ENCODE measurements at regions not wholly inside any gene's neighbourhood (a gene's known extent, or its start where the extent isn't known, plus 50 kb on each side); places are given as distances from the start of the nearest gene placed in this dataset.
"Not testable (repeated sequence)": the region's sequence is repeated elsewhere in the genome, so short reads cannot be mapped to it uniquely, and the experiment has no call there.

GRCh38 chr10:130968511-130968910, 343.0 kb downstream of the TCERG1L start:
- no peak for DNase-seq (ENCODE audit: low read depth)

- no peak for DNase-seq (ENCODE audit: low read depth)
These were observed 342.6 kb downstream of the TCERG1L start for GRCh38 chr10:130968964-130969363.

- no peak for DNase-seq (ENCODE audit: low read depth)
These were observed 341.8 kb downstream of the TCERG1L start for GRCh38 chr10:130969700-130970099.

GRCh38 chr10:130970341-130971122, 341.0 kb downstream of the TCERG1L start:
- DNase-seq (ENCODE audit: low read depth), result no peak

- no peak for DNase-seq (ENCODE audit: low read depth)
These were observed 340.4 kb downstream of the TCERG1L start for GRCh38 chr10:130971123-130971435.

GRCh38 chr10:130973127-130973839, 338.2 kb downstream of the TCERG1L start:
- no peak for DNase-seq (ENCODE audit: low read depth)

GRCh38 chr10:130974166-130974565, 337.4 kb downstream of the TCERG1L start:
- no peak for DNase-seq (ENCODE audit: low read depth)

GRCh38 chr10:130975351-130975750, 336.2 kb downstream of the TCERG1L start:
- DNase-seq (ENCODE audit: low read depth), result not testable (repeated sequence)

GRCh38 chr10:130982802-130983201, 328.7 kb downstream of the TCERG1L start:
- no peak for DNase-seq (ENCODE audit: low read depth)

GRCh38 chr10:130983749-130984148, 327.8 kb downstream of the TCERG1L start:
- no peak for DNase-seq (ENCODE audit: low read depth)

- no peak for DNase-seq (ENCODE audit: low read depth)
These were observed 326.8 kb downstream of the TCERG1L start for GRCh38 chr10:130984686-130985085.

GRCh38 chr10:130985158-130985753, 326.3 kb downstream of the TCERG1L start:
- no peak for DNase-seq (ENCODE audit: low read depth)

- DNase-seq (ENCODE audit: low read depth), result no peak
These were observed 324.7 kb downstream of the TCERG1L start for GRCh38 chr10:130986846-130987245.

GRCh38 chr10:130987401-130987800, 324.1 kb downstream of the TCERG1L start:
- DNase-seq (ENCODE audit: low read depth), result no peak

- no peak for DNase-seq (ENCODE audit: low read depth)
These were observed 321.8 kb downstream of the TCERG1L start for GRCh38 chr10:130989670-130990232.

- no peak for DNase-seq (ENCODE audit: low read depth)
These were observed 321.0 kb downstream of the TCERG1L start for GRCh38 chr10:130990486-130990885.

GRCh38 chr10:130992802-130993523, 318.6 kb downstream of the TCERG1L start:
- no peak for DNase-seq (ENCODE audit: low read depth)

- no peak for DNase-seq (ENCODE audit: low read depth)
These were observed 317.9 kb downstream of the TCERG1L start for GRCh38 chr10:130993612-130994011.

GRCh38 chr10:130994191-130994590, 317.3 kb downstream of the TCERG1L start:
- DNase-seq (ENCODE audit: low read depth), result no peak

- no peak for DNase-seq (ENCODE audit: low read depth)
These were observed 316.7 kb downstream of the TCERG1L start for GRCh38 chr10:130994845-130995244.

- DNase-seq (ENCODE audit: low read depth), result no peak
These were observed 314.1 kb downstream of the TCERG1L start for GRCh38 chr10:130997267-130998045.
